ENCODE measurements at regions not wholly inside any gene's neighbourhood (a gene's known extent, or its start where the extent isn't known, plus 50 kb on each side); places are given as distances from the start of the nearest gene placed in this dataset.

DNA sequence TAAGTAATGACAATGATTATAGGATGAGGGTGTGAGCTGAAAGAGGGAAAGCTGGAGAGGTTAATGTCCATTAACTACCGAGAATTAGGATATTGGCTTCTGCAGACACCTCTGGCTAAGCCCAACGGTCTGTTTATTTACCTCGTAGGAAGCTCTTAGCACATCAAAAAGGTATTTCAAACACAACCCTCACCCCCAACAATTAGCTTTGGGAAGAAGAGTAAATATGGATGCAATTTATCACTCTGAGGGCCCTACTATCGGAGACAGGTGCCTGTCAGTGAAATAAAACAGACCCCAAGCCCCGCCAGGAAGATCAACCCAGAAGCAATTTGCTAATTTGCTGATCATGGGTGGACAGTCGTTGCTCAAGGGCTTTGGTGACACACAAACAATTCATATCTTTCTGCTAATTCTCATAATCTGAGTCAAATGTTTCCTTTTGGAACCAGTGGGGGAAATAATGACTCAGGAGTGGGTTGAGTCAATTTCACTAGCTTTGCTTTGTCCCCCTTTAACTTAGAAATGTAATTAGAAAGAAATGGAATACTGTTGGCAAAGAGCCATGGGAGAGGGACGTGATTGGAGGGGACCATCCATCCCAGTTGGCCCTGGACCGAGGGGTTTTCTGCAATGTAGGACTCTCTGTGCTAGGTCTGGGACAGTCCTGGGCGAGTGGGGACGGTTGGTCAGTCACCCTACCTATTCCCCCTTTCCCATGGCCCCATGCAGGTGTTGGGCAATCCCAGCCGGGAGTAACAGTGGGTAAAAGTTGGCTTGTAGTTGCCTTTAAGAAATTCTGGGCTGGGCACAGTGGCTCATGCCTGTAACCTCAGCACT is 99.1 kb upstream of the MED13L start:
- BruUV-seq (replicated peaks), result no TSS peak
- 5% methylated on average over 11 of the region's 11 CpGs for WGBS (ENCODE audit: low lambda C conversion rate)
- Histone ChIP-seq H2AFZ (ENCODE audit: low read length) (no peak overlapping the region), H3K36me3 (replicated peaks in 1 of 2; ENCODE audit: control insufficient read depth in 1 of 2, insufficient read depth in 2 of 2, low read length in 2 of 2) (no peaks in the 10 kb centered on the region), H3K4me2 (ENCODE audit: low read depth, low read length) (no peak overlapping the region), H3K27ac (ENCODE audit: extremely low read length, insufficient read depth, low read length) (no peak overlapping the region), H3K79me2 (ENCODE audit: insufficient read depth, low read length) (no peaks in the 10 kb centered on the region), H3K4me3 (replicated peaks in 1 of 3; ENCODE audit: insufficient read depth in 1 of 3, low read depth in 2 of 3, low read length in 3 of 3) (no peak overlapping the region), H3K4me1 (ENCODE audit: insufficient read depth, low read length) (0 out of 2 replicates have a peak, but pooled peaks cover 9% of the 10 kb centered on the region), H4K20me1 (ENCODE audit: insufficient read depth, low read length) (no peaks in the 10 kb centered on the region), H3K27me3 (ENCODE audit: control insufficient read depth in 1 of 2, insufficient read depth in 2 of 2, low read length in 2 of 2) (peaks cover 2 to 16% of the 10 kb centered on the region in 2 experiments; a peak in 4 of 5 replicates), H3K9ac (ENCODE audit: insufficient read depth, low read depth, low read length) (no peak overlapping the region), H3K9me3 (ENCODE audit: low read length) (no peaks in the 10 kb centered on the region)
- no peak for DNase-seq (ENCODE audit: low spot score)
- in situ Hi-C loops (cut with HindIII; ENCODE audit: extremely low pct_ligation_motif_present, low pct_unique_long_range_greater_than_20kb) (no loop called here), intact Hi-C loops (cut with micrococcal nuclease; ENCODE audit: unreplicated experiment) (no loop called here)
- ATAC-seq, result no peak
- FAIRE-seq, result no peak
- POLR2A ChIA-PET, result no interaction called here
- CTCF ChIA-PET (ENCODE audit: low intra/inter-chr PET ratio, low total read pairs), result no interaction called here
- 0 out of 2 replicates have a peak, but pooled peaks have one; percentile 49 for TF ChIP-seq ZNF609 (CRISPR knock-in tag; IDR thresholded peaks at IDR 0.05; ENCODE audit: borderline replicate concordance)
- TF ChIP-seq TSC22D2 (CRISPR knock-in tag; IDR thresholded peaks at IDR 0.05; ENCODE audit: borderline replicate concordance), result no peak
- no peak for TF ChIP-seq ZBTB38 (CRISPR knock-in tag; IDR thresholded peaks at IDR 0.05)
- no peak for TF ChIP-seq ZNF496 (CRISPR knock-in tag; IDR thresholded peaks at IDR 0.05; ENCODE audit: insufficient replicate concordance)
- TF ChIP-seq ZNF414 (CRISPR knock-in tag; IDR thresholded peaks at IDR 0.05), result no peak
- no peak for TF ChIP-seq SMARCE1 (IDR thresholded peaks at IDR 0.05; ENCODE audit: borderline replicate concordance)
- TF ChIP-seq MAX (IDR thresholded peaks at IDR 0.05), result no peak
- TF ChIP-seq ZNF33B (CRISPR knock-in tag; IDR thresholded peaks at IDR 0.05), result no peak
- TF ChIP-seq JARID2 (CRISPR knock-in tag; IDR thresholded peaks at IDR 0.05; ENCODE audit: insufficient replicate concordance), result no peak
- no peak for TF ChIP-seq ZNF230 (CRISPR knock-in tag; IDR thresholded peaks at IDR 0.05)
- peak; percentile 45; the same call in 1 of the 2 replicates for TF ChIP-seq CEBPB (IDR thresholded peaks at IDR 0.05; ENCODE audit: borderline replicate concordance, low read depth, low read length)
- TF ChIP-seq, protein P1, sequence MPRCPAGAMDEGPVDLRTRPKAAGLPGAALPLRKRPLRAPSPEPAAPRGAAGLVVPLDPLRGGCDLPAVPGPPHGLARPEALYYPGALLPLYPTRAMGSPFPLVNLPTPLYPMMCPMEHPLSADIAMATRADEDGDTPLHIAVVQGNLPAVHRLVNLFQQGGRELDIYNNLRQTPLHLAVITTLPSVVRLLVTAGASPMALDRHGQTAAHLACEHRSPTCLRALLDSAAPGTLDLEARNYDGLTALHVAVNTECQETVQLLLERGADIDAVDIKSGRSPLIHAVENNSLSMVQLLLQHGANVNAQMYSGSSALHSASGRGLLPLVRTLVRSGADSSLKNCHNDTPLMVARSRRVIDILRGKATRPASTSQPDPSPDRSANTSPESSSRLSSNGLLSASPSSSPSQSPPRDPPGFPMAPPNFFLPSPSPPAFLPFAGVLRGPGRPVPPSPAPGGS (CRISPR knock-in tag; IDR thresholded peaks at IDR 0.05), result no peak
- no peak for TF ChIP-seq E2F5 (CRISPR knock-in tag; conservative IDR thresholded peaks at IDR 0.05)
- no peak for TF ChIP-seq JUNB (CRISPR knock-in tag; IDR thresholded peaks at IDR 0.05; ENCODE audit: borderline replicate concordance)
- 0 out of 2 replicates have a peak, but pooled peaks have one; percentile 20 for TF ChIP-seq NR2F2 (IDR thresholded peaks at IDR 0.05; ENCODE audit: borderline replicate concordance, low read depth)
- no peak for TF ChIP-seq HNRNPK (IDR thresholded peaks at IDR 0.05; ENCODE audit: low read depth, low read length, poor library complexity, severe bottlenecking)
